Breast epithelium (tissue), 4 donors: ENCODE measurements at regions not wholly inside any gene's neighbourhood (a gene's known extent, or its start where the extent isn't known, plus 50 kb on each side); places are given as distances from the start of the nearest gene placed in this dataset.

Experiments
- DNase-seq, 2 donors: peaks; one replicate each; pipeline ENCODE4 v3.0.0-alpha.2; 2019; ENCODE audit warnings: low spot score in 2 of 2
- H3K27ac ChIP-seq, 2 donors: fragments of 200-600 bp; sonication (generic) in 1 of 2; one replicate each; pipeline ENCODE4 v1.5.1; 2016 to 2019; ENCODE audit warnings: mild to moderate bottlenecking in 1 of 2
- H3K27me3 ChIP-seq, 2 donors: fragments of 200-600 bp; sonication (generic) in 1 of 2; one replicate each; pipeline versions ENCODE4 v1.5.1 to v1.6.0; 2017 to 2019; ENCODE audit warnings: control low read depth in 1 of 2, mild to moderate bottlenecking in 1 of 2
- H3K36me3 ChIP-seq: fragments of 200-600 bp; one replicate; pipeline ENCODE4 v1.5.1; 2019
- H3K4me1 ChIP-seq, 2 donors: fragments of 200-600 bp; sonication (generic); one replicate each; pipeline ENCODE4 v1.5.1; 2016 to 2019; ENCODE audit warnings: control low read depth in 1 of 2
- H3K4me3 ChIP-seq, 3 donors: fragments of 200-600 bp; sonication (generic); 1 replicate in 2 of 3; 2 replicates in 1 of 3; pipeline ENCODE4 v1.5.1; 2016 to 2019; ENCODE audit warnings: mild to moderate bottlenecking in 3 of 3, moderate library complexity in 2 of 3
- H3K9me3 ChIP-seq, 2 donors: fragments of 200-600 bp; sonication (generic) in 1 of 2; one replicate each; pipeline ENCODE4 v1.5.1; 2016 to 2019; ENCODE audit warnings: control low read depth in 1 of 2
- CTCF ChIP-seq, 3 donors: fragments of 450-650 bp; IDR thresholded peaks; one replicate each; pipeline ENCODE4 v1.5.1; 2016 to 2017; ENCODE audit warnings: antibody characterized with exemption in 3 of 3, mild to moderate bottlenecking in 3 of 3, moderate library complexity in 3 of 3
- POLR2A ChIP-seq: fragments of 450-650 bp; IDR thresholded peaks from one replicate; pipeline ENCODE4 v1.6.1; 2016; ENCODE audit warnings: antibody characterized with exemption, mild to moderate bottlenecking, moderate library complexity
- POLR2AphosphoS5 ChIP-seq, 3 donors: sonication (generic); formaldehyde crosslinking; IDR thresholded peaks; one replicate each; pipeline ENCODE4 v1.6.1; 2017; ENCODE audit warnings: antibody characterized with exemption in 3 of 3
- intact Hi-C: fragments of 100-400 bp; cut with DNase I; formaldehyde crosslinking; loops from one replicate; pipeline ENCODE4 v1.15.1; 2023; ENCODE audit warnings: low total_unique reads

- H3K27me3 ChIP-seq = no peaks in the 10 kb centered on the region
- no peaks in the 10 kb centered on the region for H3K9me3 ChIP-seq
- H3K27ac ChIP-seq = no peak overlapping the region
- no peak overlapping the region for H3K4me3 ChIP-seq
- no peak for DNase-seq
- TF ChIP-seq POLR2AphosphoS5 (IDR thresholded peaks at IDR 0.05) (no peak), POLR2A (no peak), CTCF (IDR thresholded peaks at IDR 0.05) (no peak)
- no peaks in the 10 kb centered on the region for H3K36me3 ChIP-seq
- intact Hi-C loops = no loop called here
- H3K4me1 ChIP-seq = no peaks in the 10 kb centered on the region
Observed at GRCh38 chr14:71741241-71741640, 191.0 kb upstream of the RGS6 start.

GRCh38 chr14:71742485-71742884, 189.7 kb upstream of the RGS6 start:
- Histone ChIP-seq H3K4me3 (no peak overlapping the region), H3K9me3 (peaks cover 1 to 3% of the 10 kb centered on the region in 2 donors), H3K36me3 (no peaks in the 10 kb centered on the region), H3K27me3 (no peaks in the 10 kb centered on the region), H3K4me1 (no peaks in the 10 kb centered on the region), H3K27ac (no peak overlapping the region)
- DNase-seq = no peak
- intact Hi-C loops = no loop called here
- TF ChIP-seq CTCF (IDR thresholded peaks at IDR 0.05) (no peak), POLR2A (no peak), POLR2AphosphoS5 (IDR thresholded peaks at IDR 0.05) (no peak)

- DNase-seq = no peak
- H3K4me3 ChIP-seq = no peak overlapping the region
- H3K4me1 ChIP-seq = no peaks in the 10 kb centered on the region
- TF ChIP-seq CTCF (IDR thresholded peaks at IDR 0.05) = no peak
- TF ChIP-seq POLR2AphosphoS5 (IDR thresholded peaks at IDR 0.05) = no peak
- TF ChIP-seq POLR2A = no peak
- H3K27ac ChIP-seq = no peak overlapping the region
- intact Hi-C loops = no loop called here
- no peaks in the 10 kb centered on the region for H3K36me3 ChIP-seq
- no peaks in the 10 kb centered on the region for H3K27me3 ChIP-seq
- H3K9me3 ChIP-seq = peaks cover 15 to 18% of the 10 kb centered on the region in 2 donors
Observed at GRCh38 chr14:71745072-71745471, 187.2 kb upstream of the RGS6 start.

GRCh38 chr14:71748196-71748595, 184.0 kb upstream of the RGS6 start:
- Histone ChIP-seq H3K36me3 (no peaks in the 10 kb centered on the region), H3K9me3 (peaks cover 15 to 18% of the 10 kb centered on the region in 2 donors), H3K4me1 (peaks cover 0 to 5% of the 10 kb centered on the region in 2 donors), H3K4me3 (no peak overlapping the region), H3K27me3 (no peaks in the 10 kb centered on the region), H3K27ac (no peak overlapping the region)
- TF ChIP-seq POLR2AphosphoS5 (IDR thresholded peaks at IDR 0.05) = no peak
- no peak for DNase-seq
- intact Hi-C loops = no loop called here

GRCh38 chr14:71749613-71750238, 182.5 kb upstream of the RGS6 start:
- Histone ChIP-seq H3K27me3 (no peaks in the 10 kb centered on the region), H3K4me1 (peaks cover 0 to 7% of the 10 kb centered on the region in 2 donors), H3K36me3 (no peaks in the 10 kb centered on the region), H3K4me3 (no peak overlapping the region), H3K9me3 (peaks cover 15 to 18% of the 10 kb centered on the region in 2 donors), H3K27ac (no peak overlapping the region)
- no peak for DNase-seq
- no peak for TF ChIP-seq POLR2A
- no peak for TF ChIP-seq CTCF (IDR thresholded peaks at IDR 0.05)
- intact Hi-C loops = loop anchor here (5.0 kb wide), 1 partner anchor 617 kb away; no protein-coding TSS in a partner anchor

GRCh38 chr14:71751264-71751663, 181.0 kb upstream of the RGS6 start:
- H3K27ac ChIP-seq = no peak overlapping the region
- no peaks in the 10 kb centered on the region for H3K27me3 ChIP-seq
- DNase-seq = no peak
- H3K4me1 ChIP-seq = peaks cover 0 to 7% of the 10 kb centered on the region in 2 donors
- H3K36me3 ChIP-seq = no peaks in the 10 kb centered on the region
- H3K9me3 ChIP-seq = peaks cover 15 to 18% of the 10 kb centered on the region in 2 donors
- no peak for TF ChIP-seq CTCF (IDR thresholded peaks at IDR 0.05)
- no peak for TF ChIP-seq POLR2A
- TF ChIP-seq POLR2AphosphoS5 (IDR thresholded peaks at IDR 0.05) = no peak
- intact Hi-C loops = loop anchor here (5.0 kb wide), 1 partner anchor 619 kb away; no protein-coding TSS in a partner anchor
- no peak overlapping the region for H3K4me3 ChIP-seq
